HG02970 (cell line): ENCODE measurements at regions not wholly inside any gene's neighbourhood (a gene's known extent, or its start where the extent isn't known, plus 50 kb on each side); places are given as distances from the start of the nearest gene placed in this dataset.

Experiments used
- ATAC-seq: cut with Tn5 transposase; IDR thresholded peaks from one replicate; pipeline ENCODE4 v1.9.1; 2021; ENCODE audit warnings: mild to moderate bottlenecking, moderate library complexity, moderate number of reproducible peaks; ENCODE audit not compliant: unreplicated experiment, low FRiP score

GRCh38 chr9:17963498-17963897 is 384.6 kb downstream of the SH3GL2 start:
- ATAC-seq, result no peak

DNA sequence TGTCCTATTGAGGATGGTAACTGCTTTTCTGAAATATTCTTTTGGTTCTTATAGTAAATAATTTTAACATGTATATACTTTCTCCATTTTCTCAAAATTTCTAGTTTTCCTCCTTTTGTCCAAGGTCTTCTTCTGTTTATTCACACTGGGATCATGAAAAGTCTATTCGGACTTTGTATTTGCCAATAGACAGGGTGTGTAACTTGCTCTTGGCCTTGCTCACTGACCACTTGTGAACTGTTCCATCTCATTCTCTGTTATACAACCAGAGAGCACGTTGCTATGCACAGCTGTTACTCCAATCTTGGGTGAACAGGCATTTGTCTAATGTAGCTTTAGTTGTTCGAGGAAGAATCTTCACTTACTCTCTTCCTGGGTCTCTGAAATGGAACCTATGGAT is 388.9 kb downstream of the SH3GL2 start:
- no peak for ATAC-seq

DNA sequence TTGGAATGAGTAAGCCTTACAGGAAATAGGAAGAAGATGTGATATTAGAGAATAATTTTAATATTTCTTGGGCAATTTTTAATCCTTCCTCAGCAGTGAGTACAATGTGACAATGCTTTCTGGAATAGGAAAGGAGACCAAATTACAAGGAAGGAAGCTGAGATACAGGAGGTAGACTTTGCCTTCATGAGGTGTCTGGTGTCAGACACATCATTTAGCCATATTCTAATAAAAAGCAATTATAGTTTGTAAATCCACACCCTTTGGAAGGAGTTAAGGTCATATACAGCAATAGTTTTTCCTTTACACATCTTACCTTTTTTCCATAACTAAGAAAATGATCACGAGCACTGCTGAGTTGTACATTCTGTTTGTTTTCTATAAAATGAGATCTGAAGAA is 390.4 kb downstream of the SH3GL2 start:
- ATAC-seq, result no peak

- ATAC-seq, result no peak
These were observed 391.4 kb downstream of the SH3GL2 start for GRCh38 chr9:17970277-17970676.

DNA sequence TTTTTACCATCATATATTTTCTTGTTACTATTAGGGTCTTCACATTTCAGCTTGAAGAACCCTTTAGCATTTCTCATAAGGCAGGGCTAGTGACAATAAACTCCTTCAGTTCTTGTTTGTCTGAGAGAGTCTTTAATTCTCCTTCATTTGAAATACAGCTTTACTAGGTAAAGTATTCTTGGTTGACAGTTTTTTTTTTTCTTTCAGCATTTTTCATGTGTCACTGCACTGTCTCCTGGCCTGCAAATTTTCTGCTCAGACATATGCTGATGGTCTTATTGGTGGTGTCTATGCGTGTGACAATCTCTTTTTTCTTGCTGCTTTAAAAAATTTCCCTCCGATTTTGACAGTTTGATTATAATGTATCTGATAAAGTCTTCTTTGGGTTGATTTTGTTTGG is 399.9 kb downstream of the SH3GL2 start:
- no peak for ATAC-seq

DNA sequence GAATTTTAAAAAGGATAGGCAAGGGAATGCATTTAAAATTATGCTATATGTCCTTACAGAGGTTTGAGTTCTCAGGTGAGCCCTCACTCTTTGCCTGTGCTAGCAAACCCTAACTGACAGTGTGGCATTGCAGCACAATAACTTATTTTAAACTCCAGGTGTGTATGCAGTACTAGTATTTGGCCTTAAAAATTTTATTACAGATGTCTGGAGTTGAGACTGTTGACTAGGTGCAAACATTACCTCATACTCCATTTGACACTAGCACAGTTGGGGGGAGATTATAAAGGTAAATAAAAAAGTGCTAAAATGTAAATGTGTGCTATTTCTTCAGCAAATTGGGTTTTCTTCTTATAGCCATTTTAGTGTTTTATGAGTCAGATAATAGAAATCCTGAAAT is 407.7 kb downstream of the SH3GL2 start:
- no peak for ATAC-seq

GRCh38 chr9:17987189-17987588 is 408.3 kb downstream of the SH3GL2 start:
- no peak for ATAC-seq

GRCh38 chr9:17988489-17988888 is 409.6 kb downstream of the SH3GL2 start:
- no peak for ATAC-seq

DNA sequence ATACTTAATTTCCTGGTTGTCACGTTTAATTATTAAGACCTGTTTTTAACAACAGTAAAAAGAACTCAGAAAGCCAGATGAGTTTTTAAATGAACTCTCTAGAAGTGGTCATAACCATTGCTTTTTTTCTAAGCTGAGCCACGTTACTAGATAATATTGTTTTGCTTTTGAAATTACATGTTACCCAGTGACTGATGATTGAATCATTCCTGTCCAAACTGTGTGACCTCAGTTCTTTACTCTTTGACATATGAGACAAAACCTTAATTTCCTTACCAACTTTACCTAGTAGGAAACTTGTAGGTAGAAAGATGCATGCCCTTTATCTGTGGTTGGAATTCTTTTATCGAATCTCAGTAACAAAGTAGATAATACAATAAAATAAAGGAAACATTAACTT is 411.7 kb downstream of the SH3GL2 start:
- ATAC-seq, result no peak

DNA sequence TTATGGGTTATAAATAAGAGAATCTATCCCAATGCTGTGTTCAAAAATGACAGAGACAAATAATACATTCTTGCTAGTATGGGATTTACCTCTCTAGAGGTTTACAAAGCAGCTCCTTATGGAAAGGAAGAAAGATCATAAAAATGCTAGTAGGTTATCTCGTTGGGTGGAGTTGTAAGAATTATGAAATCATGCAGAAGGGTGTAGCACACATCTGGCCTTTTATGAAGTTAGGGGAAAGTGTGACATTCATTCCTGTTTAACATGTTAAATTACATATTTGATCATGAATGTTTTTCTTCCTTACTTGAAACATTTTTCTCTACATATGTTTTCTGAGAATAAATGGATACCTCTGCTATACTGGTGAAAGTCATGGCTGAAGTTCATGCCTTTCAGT is 414.2 kb downstream of the SH3GL2 start:
- no peak for ATAC-seq

GRCh38 chr9:17994695-17995425 is 416.0 kb downstream of the SH3GL2 start:
- no peak for ATAC-seq

DNA sequence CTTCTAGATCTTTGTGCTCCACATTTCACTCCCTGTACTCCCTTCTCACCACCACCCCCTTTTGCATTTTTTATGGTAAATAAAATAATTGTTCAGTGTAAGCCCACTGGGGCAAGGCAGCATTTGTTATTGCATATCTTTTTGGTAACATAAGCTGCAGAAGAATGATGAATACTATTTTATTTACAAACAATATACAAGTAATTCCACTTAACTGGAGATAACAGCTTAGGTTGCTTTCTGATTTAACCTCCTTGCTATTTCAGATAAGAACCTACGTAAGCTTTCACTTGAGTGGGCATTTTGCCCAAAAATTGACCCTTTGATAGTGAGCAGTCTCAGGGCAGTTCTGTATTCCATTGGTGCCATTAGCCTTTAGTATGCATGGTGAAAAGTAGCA is 417.9 kb downstream of the SH3GL2 start:
- no peak for ATAC-seq

GRCh38 chr9:18002718-18003438 is 424.0 kb downstream of the SH3GL2 start:
- ATAC-seq, result no peak

DNA sequence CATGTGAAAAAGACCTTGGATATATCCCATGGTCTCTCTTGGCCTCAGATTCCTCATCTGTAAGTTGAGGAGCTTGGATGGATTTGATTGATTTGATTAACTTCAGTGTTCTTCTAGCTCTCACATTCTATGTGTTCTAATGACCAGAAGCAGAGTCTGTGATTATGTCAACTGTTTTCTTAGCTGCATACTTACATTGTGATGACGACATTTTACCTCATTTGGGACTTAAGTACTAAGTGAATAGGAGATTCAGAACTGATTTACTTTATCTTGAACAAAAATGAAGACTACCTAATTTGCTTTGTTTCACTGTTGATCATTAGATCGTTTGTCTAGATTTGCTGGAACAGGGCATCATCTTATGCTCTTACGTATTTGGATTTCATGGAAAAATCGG is 427.7 kb downstream of the SH3GL2 start:
- no peak for ATAC-seq

DNA sequence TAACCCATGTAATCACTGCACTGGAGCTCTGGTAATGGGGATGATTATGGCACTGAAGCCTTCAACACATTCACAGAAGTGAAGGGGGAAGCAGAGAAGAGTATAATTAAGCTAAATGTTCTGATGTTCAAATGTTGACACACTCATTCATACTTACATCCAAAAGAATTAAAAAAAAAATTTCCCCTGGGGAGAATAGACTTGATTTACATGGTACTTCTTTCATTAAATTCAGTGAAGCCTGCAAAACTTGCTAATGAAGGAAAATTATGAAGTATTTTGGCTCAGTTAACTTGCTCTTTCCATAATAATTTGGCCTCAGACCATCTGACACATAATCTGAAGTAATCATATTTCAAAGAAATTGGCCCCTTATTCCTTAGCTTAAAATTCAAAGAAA is 428.8 kb downstream of the SH3GL2 start:
- ATAC-seq, result no peak

DNA sequence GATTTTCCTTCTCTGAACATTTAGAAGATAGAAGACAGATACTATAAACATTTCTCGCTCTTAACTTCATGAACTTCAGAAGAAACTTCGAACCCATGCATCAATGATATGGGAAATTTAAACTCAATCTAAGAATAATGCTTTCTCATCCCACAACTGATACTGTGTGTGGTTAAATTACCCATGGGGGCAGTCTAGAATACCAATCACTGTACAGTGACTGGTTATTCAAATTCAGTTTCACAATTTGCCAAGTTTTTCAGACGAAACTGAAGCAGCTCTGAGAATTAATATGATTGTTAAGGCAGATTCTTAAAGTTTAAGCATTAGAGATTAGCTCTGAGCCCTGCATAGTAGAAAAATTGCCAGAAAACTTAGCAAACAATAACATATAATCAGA is 431.0 kb downstream of the SH3GL2 start:
- no peak for ATAC-seq

DNA sequence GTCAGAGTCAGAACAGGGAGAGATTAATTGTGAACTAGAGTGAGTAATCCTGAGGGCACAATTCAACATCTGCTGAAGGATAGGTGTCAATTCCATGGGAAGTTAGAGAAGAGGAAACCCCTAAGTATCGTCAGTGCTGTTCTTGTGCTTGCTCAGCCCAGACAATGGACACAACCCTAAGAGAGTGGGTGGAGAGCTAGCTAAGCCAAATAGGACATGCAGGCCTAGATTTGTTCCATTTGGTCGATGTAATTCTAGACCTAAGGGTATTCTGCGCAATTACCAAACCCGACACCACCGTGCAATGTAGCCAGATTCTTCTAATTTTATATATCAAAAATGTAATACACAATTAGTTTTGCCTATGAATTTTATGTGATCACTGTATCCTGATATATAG is 431.6 kb downstream of the SH3GL2 start:
- ATAC-seq, result no peak

GRCh38 chr9:18012170-18012569 is 433.3 kb downstream of the SH3GL2 start:
- ATAC-seq, result no peak

GRCh38 chr9:18014556-18014955 is 435.7 kb downstream of the SH3GL2 start:
- no peak for ATAC-seq

- ATAC-seq, result no peak
These were observed 436.2 kb downstream of the SH3GL2 start for GRCh38 chr9:18015116-18015515.

GRCh38 chr9:18017136-18017535 is 438.3 kb downstream of the SH3GL2 start:
- no peak for ATAC-seq

- ATAC-seq, result no peak
These were observed 439.4 kb downstream of the SH3GL2 start for GRCh38 chr9:18018221-18018620.
